ENCODE measurements at regions not wholly inside any gene's neighbourhood (a gene's known extent, or its start where the extent isn't known, plus 50 kb on each side); places are given as distances from the start of the nearest gene placed in this dataset.

- H3K4me1 ChIP-seq (ENCODE audit: control insufficient read depth in 2 of 3, insufficient read depth in 2 of 3, low read depth in 1 of 3, low read length in 3 of 3) = no peaks in the 10 kb centered on the region
- FAIRE-seq (no peak), DNase-seq (no peak)
- no peak overlapping the region for H3K27ac ChIP-seq (ENCODE audit: low read depth in 2 of 2, low read length in 2 of 2)
- no peak overlapping the region for H3K4me3 ChIP-seq (ENCODE audit: low read length in 3 of 3)
- H3K27me3 ChIP-seq (ENCODE audit: control insufficient read depth, insufficient read depth, low read length) = no peaks in the 10 kb centered on the region
- no peak overlapping the region for H3K9ac ChIP-seq (ENCODE audit: low read length in 3 of 3)
- no peak for TF ChIP-seq CTCF (IDR thresholded peaks at IDR 0.05; ENCODE audit: borderline replicate concordance, extremely low read depth, insufficient read depth)
- no peaks in the 10 kb centered on the region for H3K36me3 ChIP-seq (ENCODE audit: control insufficient read depth in 2 of 3, insufficient read depth in 3 of 3, low read length in 3 of 3)
- intact Hi-C loops (cut with DNase I) = no loop called here
- H3K9me3 ChIP-seq (ENCODE audit: control insufficient read depth in 2 of 3, insufficient read depth in 1 of 3, low read length in 3 of 3) = no peaks in the 10 kb centered on the region
Observed at GRCh38 chr21:15508554-15508953, 221.2 kb upstream of the USP25 start.

- Histone ChIP-seq H3K4me1 (ENCODE audit: control insufficient read depth in 2 of 3, insufficient read depth in 2 of 3, low read depth in 1 of 3, low read length in 3 of 3) (no peaks in the 10 kb centered on the region), H3K9ac (ENCODE audit: low read length in 3 of 3) (no peak overlapping the region), H3K9me3 (ENCODE audit: control insufficient read depth in 2 of 3, insufficient read depth in 1 of 3, low read length in 3 of 3) (no peaks in the 10 kb centered on the region), H3K27me3 (ENCODE audit: control insufficient read depth, insufficient read depth, low read length) (no peaks in the 10 kb centered on the region), H3K36me3 (ENCODE audit: control insufficient read depth in 2 of 3, insufficient read depth in 3 of 3, low read length in 3 of 3) (no peaks in the 10 kb centered on the region), H3K27ac (ENCODE audit: low read depth in 2 of 2, low read length in 2 of 2) (no peak overlapping the region), H3K4me3 (ENCODE audit: low read length in 3 of 3) (no peak overlapping the region)
- intact Hi-C loops (cut with DNase I) = no loop called here
- FAIRE-seq (no peak), DNase-seq (no peak)
- TF ChIP-seq CTCF (IDR thresholded peaks at IDR 0.05; ENCODE audit: borderline replicate concordance, extremely low read depth, insufficient read depth) = no peak
Observed at GRCh38 chr21:15514073-15514946, 215.5 kb upstream of the USP25 start.

DNA sequence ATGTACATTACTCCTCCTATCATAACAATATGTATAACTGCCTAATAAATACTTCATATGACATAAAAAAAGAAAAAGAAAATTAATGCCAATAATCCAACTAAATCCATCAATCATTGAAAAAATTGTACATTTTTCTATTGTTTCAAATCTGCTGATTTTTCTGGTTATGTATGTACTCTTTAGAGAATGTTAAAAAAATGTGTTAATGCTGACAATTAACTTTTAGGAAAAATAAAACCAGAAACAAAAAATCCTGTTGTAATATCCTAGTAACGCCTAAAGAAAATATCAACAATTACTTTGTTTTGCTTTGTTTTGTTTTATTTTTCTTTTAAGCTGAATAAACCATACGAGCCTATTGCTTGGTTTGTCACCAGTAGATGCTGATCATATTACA lies 213.9 kb upstream of the USP25 start:
- Histone ChIP-seq H3K9ac (ENCODE audit: low read length in 3 of 3) (no peak overlapping the region), H3K27me3 (ENCODE audit: control insufficient read depth, insufficient read depth, low read length) (no peaks in the 10 kb centered on the region), H3K36me3 (ENCODE audit: control insufficient read depth in 2 of 3, insufficient read depth in 3 of 3, low read length in 3 of 3) (no peaks in the 10 kb centered on the region), H3K4me1 (ENCODE audit: control insufficient read depth in 2 of 3, insufficient read depth in 2 of 3, low read depth in 1 of 3, low read length in 3 of 3) (no peaks in the 10 kb centered on the region), H3K9me3 (ENCODE audit: control insufficient read depth in 2 of 3, insufficient read depth in 1 of 3, low read length in 3 of 3) (no peaks in the 10 kb centered on the region), H3K4me3 (ENCODE audit: low read length in 3 of 3) (no peak overlapping the region), H3K27ac (ENCODE audit: low read depth in 2 of 2, low read length in 2 of 2) (no peak overlapping the region)
- no peak for TF ChIP-seq CTCF (IDR thresholded peaks at IDR 0.05; ENCODE audit: borderline replicate concordance, extremely low read depth, insufficient read depth)
- peak; percentile 8 for FAIRE-seq
- intact Hi-C loops (cut with DNase I) = no loop called here
- DNase-seq = no peak

Measured in kidney (tissue), 13 donors.